GM18505 (cell line): ENCODE measurements at regions not wholly inside any gene's neighbourhood (a gene's known extent, or its start where the extent isn't known, plus 50 kb on each side); places are given as distances from the start of the nearest gene placed in this dataset.

Experiments used
- ATAC-seq: cut with Tn5 transposase; IDR thresholded peaks from one replicate; pipeline ENCODE4 v1.9.1; 2021; ENCODE audit not compliant: unreplicated experiment
- POLR2A ChIP-seq: IDR thresholded peaks from 4 replicates; pipeline ENCODE4 v1.6.1; 2011; ENCODE audit warnings: borderline replicate concordance; ENCODE audit not compliant: insufficient read depth, insufficient read length; ENCODE audit errors: extremely low read depth

DNA sequence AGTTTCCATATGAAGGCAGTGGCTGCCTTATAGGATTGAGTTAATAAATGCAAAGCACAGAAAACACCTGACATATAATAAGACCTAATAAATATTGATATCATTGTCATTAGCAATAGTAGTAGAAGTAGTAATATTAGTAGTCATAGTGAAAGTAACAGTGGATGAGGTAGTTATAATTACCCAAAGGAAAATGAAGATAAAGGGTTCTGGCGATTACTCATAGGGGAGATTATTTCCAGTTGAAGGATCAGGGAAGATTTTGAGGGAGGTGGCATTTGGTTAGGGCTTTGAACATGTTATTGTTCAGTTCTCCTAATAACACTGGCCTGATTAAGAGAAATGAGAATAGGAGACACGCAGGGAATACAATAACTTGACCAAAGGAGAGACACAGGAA, 131.9 kb upstream of the GPRIN3 start:
- no peak for TF ChIP-seq POLR2A
- no peak for ATAC-seq

DNA sequence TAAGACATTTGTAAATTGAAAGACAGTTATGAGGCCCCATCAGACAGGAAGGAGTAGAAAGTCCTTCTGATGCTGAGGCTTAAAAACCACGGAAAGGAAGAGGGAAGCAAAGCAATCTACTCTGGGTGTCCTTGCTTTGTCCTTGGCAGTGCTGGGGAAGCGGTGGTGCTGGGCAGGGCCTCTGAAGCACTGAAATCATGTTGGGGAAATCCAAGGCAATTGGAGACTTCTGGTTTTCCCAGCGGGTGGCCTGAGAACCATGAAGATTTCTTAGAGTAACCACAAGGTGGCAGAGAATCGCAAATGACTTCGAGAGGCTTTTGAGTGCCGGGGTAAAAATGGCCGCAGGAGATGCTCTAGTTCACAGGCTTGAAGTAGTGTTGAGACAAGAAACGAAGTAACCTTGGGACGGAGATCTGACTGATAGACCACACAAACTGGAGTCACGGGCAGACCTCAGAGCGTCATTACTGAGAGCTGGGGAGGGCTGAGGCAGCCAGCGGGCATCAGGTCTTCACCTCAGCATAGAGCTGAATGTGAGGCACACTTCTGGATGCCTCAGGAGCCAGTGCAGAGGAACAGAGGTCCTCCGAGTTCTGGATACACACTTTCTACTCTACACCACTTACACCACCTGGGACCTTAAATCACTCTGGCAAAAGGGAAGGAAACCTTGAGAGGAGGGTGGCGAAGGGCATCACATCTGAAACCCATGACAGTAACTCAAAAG, 130.7 kb upstream of the GPRIN3 start:
- TF ChIP-seq POLR2A, result no peak
- peak; percentile 77 for ATAC-seq

DNA sequence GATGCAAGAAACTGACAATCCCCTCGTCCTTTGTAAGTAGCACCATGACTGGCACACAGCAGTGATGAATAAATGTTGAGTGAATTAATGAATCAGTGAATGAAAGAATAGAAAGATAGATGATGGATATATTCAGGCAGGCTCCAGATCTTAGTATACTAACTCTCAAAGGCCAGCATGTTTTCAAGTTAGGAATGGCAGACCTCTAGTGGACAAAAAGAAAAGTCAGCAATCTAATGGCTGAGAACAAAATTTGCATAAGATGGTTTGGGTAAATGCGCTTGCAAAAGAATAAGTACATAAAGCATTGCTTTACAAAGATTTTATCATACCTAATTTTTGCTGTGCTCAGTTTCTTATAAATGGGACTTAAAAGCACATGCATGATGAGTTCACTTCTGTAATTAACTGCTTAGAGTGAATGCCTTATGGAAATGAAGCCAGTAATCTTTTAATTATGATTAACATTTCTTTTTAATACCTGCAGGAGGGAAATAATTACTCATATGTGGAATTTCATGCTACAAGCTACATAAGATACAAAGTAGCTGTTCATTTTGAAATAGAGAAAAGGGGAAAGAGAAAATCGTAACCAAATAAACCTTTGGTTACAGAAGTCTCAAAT, 126.9 kb upstream of the GPRIN3 start:
- TF ChIP-seq POLR2A, result no peak
- peak; percentile 61 for ATAC-seq

DNA sequence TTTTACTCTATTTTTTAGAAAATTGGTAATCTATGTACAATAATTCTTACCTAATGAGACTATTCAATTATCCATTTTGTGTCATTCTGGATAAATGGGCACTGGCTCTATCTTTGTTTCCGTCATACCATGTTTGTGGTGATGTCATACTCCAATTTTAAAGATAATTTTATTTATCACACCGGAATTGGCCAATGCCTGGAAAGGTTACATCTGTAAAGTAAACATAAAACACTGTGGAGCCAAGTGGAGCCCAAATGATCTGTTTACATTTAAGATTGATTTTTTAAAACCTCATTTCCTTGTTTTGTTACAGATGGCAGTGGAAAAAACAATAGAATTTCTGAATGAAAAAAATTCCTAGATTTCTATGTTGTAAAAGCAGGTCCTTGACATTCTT, 120.2 kb upstream of the GPRIN3 start:
- ATAC-seq, result no peak
- TF ChIP-seq POLR2A, result no peak

DNA sequence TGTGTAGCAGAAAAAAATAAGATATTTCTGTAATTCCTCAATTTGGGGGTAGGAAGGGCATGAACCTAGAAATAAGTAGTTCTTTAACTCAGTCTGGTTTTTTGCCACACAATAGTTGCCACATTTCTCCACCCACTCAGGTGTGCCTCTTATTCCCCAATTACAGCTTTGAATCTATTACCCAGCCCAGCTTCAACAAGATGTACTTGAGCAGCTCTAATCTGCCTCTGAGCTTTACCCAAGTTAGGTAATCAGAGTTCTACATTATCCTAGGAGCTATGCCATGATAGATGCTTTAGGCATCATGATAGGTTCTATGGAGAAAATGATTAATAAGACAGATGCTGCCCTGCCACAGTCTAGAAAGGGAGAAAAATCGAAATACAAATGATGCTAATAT, 117.4 kb upstream of the GPRIN3 start:
- TF ChIP-seq POLR2A, result no peak
- no peak for ATAC-seq

DNA sequence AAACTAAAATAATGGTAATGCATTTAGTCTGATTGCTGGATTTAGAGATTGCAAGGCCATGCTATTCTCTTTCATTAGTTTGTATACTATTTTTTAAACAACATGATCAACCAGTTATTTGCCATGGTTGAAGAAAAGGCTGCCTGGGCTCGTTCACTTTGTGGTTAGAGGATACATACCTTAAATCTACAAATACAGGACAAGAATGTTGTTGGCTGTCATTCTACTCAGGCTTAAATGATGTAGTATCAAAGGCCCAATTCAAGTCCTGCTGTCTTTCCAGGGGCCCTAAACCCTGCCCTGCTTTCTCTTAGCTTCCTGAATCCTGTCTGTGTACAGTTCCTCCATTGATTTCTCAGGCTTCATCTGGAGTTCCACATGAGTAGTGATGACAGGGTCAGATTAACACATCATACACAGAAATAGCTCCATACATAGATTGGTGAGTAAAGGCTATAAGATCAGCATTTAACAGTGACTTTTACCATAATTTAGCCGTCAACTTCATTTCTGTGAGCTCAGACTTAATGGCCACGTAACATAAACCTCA, 114.9 kb upstream of the GPRIN3 start:
- no peak for TF ChIP-seq POLR2A
- ATAC-seq, result no peak

DNA sequence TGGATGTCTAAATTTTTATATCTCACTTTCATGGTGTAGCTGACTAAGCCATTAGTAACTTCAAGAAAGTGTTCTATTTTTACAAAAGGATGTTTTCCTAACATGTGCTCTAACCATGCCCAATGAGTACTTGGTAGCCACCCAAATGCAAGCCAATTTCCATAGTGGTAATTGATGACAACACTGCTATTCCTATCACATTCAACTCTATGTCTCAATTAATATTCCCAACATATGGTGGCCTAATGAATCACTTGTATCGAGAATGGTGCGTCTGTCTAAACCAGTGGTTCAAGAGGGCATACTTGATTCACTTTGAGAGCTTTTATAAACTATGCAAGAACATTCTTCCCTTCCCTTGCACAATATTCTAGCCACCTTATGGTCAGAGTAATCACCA, 112.9 kb upstream of the GPRIN3 start:
- no peak for TF ChIP-seq POLR2A
- ATAC-seq, result no peak

DNA sequence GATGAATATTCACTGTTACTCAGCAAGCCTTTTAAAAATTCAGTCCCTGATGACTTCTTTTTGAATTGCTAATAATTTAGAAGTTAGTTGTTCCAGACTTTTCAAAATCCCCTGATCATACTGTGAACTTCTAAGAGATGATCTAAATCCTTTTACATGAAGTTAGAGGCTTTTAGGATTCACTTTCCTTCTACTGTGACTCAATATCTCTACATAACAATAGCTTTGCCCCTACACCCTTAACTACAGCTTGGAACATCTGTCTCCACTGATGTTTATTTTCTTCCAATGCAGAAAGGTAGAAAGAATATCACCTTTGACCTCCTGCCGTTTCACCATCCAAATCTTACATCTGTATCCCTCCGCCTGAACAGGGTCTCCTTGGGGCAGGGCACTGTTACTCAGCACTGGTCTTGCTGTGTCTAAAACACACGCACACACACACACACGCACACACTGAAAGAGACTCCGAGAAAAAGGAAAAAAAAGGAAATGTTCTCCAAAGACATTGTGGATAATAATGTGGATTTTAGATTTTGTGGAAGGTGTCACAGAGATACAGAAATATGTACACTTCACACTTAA, 111.6 kb upstream of the GPRIN3 start:
- ATAC-seq, result no peak
- no peak for TF ChIP-seq POLR2A

DNA sequence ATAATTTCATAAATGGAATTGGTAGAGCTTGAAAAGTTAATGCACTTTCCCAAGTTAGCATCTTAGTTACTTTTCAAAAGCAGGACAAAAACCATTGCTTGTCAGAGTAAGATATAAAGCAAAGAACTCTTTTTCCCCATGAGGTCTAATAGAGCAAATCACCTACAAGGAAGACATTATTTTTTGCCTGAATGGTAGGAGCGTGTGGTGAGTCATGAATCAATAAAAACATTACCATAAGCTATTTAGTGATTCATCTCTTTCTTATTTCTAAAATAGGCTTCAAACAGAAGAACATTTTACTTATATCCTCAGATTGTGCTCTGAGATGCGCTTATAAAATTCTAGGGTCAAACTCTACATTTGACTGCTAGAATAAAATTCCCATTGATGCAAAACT, 109.4 kb upstream of the GPRIN3 start:
- TF ChIP-seq POLR2A, result no peak
- no peak for ATAC-seq

DNA sequence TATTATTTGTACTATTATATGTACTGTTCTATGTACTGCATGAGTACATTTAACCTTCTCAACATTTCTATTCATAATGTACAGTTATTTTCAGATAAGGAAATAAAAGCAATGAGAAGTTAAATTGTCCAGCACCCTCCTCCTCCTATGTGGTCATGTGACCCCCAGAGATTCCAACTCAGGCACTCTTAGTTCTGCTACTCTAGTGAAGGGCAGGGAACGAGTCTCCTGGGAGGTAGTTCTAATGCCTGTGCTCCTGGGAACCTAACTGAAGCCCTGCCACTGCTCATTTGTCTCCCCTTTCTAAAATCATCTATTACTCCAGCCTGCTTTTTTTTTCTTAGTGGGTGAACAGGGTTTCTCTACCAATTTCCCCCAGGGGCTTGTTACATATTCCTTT, 105.9 kb upstream of the GPRIN3 start:
- no peak for ATAC-seq
- TF ChIP-seq POLR2A, result no peak

DNA sequence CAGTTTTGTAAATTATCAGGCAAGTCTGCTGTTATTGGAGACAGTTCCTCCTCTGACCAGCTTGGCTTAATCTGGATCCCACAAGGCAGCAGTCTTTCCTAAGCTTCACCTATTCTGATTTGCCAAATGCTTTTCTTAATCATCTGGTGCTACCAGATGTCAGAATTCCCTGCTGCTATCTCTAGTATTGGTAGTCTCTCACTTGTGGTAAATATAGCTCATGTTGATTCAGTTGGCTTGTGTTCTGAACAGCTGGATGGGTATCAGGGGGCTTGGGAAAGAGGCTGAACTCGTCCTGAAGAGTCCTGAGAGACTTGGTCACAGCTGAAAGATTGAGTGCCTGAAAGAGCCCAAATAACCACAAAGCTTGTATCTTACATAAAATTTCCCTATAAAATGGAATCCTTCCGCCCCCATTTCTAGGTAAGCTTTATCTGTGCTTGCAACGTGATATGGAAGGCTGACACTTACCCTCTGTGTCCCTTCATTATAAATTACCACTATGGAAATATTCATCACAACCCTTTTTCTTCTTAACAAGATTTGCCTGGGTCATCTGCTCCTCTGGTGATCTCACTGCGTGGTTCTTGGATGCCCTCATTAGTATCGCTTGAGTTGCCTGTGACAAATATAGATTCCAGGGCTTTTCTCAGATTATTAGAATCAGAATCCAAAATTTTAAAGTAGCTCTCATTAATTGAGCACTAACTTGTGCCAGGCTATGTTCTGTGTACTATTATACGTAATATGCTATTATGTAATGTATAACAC, 104.1 kb upstream of the GPRIN3 start:
- no peak for TF ChIP-seq POLR2A
- ATAC-seq, result no peak

DNA sequence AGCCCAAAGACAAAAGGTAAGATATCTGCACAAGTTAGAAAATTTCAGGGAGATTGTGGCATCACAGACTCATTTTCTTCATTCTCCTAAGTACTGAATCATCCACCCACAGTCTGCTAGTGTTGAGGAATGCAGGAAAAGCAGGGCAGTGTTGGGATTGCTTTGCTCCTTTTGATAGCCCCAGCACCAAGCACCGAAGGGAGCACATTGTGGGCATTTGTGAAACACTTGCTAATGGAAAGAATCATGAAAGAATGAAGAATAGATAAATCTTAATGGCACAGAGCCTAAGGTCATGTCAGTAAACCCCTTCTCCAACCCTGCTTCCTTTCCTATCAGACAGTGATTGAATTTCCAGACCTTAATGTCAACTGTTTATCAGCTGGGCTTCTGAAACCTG, 103.1 kb upstream of the GPRIN3 start:
- TF ChIP-seq POLR2A, result no peak
- no peak for ATAC-seq

DNA sequence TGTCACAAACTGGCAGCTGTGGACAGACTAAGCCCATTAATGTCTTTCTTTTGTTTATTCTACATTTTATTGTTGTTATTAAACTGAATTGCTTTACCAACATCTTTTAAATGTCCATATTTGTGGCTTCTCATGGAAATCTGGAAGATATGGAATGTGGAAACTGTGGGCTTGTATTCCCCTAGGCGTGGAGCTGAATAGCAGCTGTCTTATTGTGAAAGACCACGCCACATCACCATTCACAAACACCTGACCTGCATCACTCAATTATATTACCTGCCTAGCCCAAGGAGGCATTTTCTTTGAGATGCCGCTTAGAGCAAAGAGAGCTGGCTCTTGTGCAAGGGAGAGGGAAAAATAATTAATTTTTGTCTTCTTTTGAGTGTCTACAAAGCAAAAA, 96.9 kb upstream of the GPRIN3 start:
- TF ChIP-seq POLR2A, result no peak
- no peak for ATAC-seq
